Natural killer cell (primary cell): ENCODE measurements at regions not wholly inside any gene's neighbourhood (a gene's known extent, or its start where the extent isn't known, plus 50 kb on each side); places are given as distances from the start of the nearest gene placed in this dataset.
A peak's percentile ranks its signal among the peaks of the same experiment; 100 is the strongest.
"Not testable (repeated sequence)": the region's sequence is repeated elsewhere in the genome, so short reads cannot be mapped to it uniquely, and the experiment has no call there.

ENCODE experiments used
- ATAC-seq, 3 donors: fragments of 150-1000 bp in 2 of 3; fragments of 200-7000 bp in 1 of 3; cut with Tn5 transposase; 1 replicate in 1 of 3; 2 replicates in 2 of 3; pipeline ENCODE4 v1.10.0; 2021; ENCODE audit warnings: mild to moderate bottlenecking in 2 of 3, moderate library complexity in 2 of 3
- DNase-seq, 2 donors: peaks; one replicate each; pipeline versions ENCODE4 v3.0.0 to v3.0.0-alpha.2; 2013 to 2021; ENCODE audit warnings: mixed read lengths in 1 of 2
- H3K27ac ChIP-seq: one replicate; pipeline ENCODE4 v1.5.1; 2013; ENCODE audit warnings: mild to moderate bottlenecking, low read length
- H3K27me3 ChIP-seq: one replicate; pipeline ENCODE4 v1.6.1; 2013; ENCODE audit warnings: low read length; ENCODE audit not compliant: control insufficient read depth, insufficient read depth
- H3K36me3 ChIP-seq: one replicate; pipeline ENCODE4 v1.6.1; 2013; ENCODE audit warnings: low read length; ENCODE audit not compliant: control insufficient read depth, insufficient read depth
- H3K4me1 ChIP-seq: one replicate; pipeline ENCODE4 v1.6.1; 2013; ENCODE audit warnings: low read length; ENCODE audit not compliant: control insufficient read depth, insufficient read depth
- H3K4me3 ChIP-seq: one replicate; pipeline ENCODE4 v1.5.1; 2013; ENCODE audit warnings: low read length
- H3K9me3 ChIP-seq: one replicate; pipeline ENCODE4 v1.6.1; 2013; ENCODE audit warnings: low read length; ENCODE audit not compliant: control insufficient read depth, insufficient read depth
- H3K27ac Mint-ChIP-seq, 2 donors: one replicate each; pipeline ENCODE4 v1.8.0; 2022; ENCODE audit warnings: mild to moderate bottlenecking in 2 of 2, mixed read lengths in 2 of 2, moderate library complexity in 1 of 2
- H3K27me3 Mint-ChIP-seq, 2 donors: one replicate each; pipeline ENCODE4 v1.8.0; 2022; ENCODE audit warnings: low read depth in 2 of 2, mixed read lengths in 2 of 2
- H3K36me3 Mint-ChIP-seq: one replicate; pipeline ENCODE4 v1.8.0; 2022; ENCODE audit warnings: mixed read lengths
- H3K4me1 Mint-ChIP-seq, 2 donors: one replicate each; pipeline ENCODE4 v1.8.0; 2022; ENCODE audit warnings: mixed read lengths in 2 of 2
- H3K4me3 Mint-ChIP-seq: one replicate; pipeline ENCODE4 v1.8.0; 2022; ENCODE audit warnings: mild to moderate bottlenecking, moderate library complexity, mixed read lengths
- H3K9me3 Mint-ChIP-seq, 2 donors: one replicate each; pipeline ENCODE4 v1.8.0; 2022; ENCODE audit warnings: mixed read lengths in 2 of 2
- WGBS: methylation state at CpG from one replicate; pipeline ENCODE4 v1.1.7; 2013; ENCODE audit warnings: missing lambda C conversion rate; ENCODE audit not compliant: insufficient coverage; 5-methylcytosine and 5-hydroxymethylcytosine counted together
- intact Hi-C: fragments of 100-400 bp; cut with micrococcal nuclease; formaldehyde crosslinking; loops from one replicate; pipeline ENCODE4 v1.14.2; 2022
- TF ChIP-seq, protein P1 (sequence below): fragments of 200-600 bp; IDR thresholded peaks from one replicate; pipeline ENCODE4 v1.8.0; 2022; ENCODE audit warnings: antibody characterized with exemption

DNA sequence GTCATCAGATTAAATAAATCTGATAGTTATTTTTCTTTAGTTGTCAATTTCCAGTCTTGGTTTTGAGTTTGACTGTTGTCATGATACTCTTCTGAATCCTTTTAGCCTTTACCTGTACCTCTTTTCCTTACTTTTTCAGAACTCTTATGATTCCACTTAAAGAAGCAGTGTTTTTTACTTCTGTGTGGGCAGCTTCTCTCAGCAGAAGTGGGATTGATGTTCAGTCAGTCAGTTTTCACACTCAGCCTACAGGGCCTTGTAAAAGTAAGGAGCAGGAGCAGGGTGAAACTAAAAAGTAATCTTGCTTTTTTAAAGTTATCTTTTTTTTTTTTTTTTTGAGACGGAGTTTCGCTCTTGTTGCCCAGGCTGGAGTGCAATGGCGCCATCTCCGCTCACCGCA is 75.1 kb downstream of the HAUS1 start:
- DNase-seq (no peak), ATAC-seq (no peak)
- no peak overlapping the region for H3K27ac ChIP-seq
- Mint-ChIP-seq H3K4me1 (peaks cover 45 to 53% of the 10 kb centered on the region in 2 donors), H3K27me3 (no peaks in the 10 kb centered on the region), H3K27ac (no peak overlapping the region), H3K36me3 (no peaks in the 10 kb centered on the region), H3K4me3 (no peak overlapping the region), H3K9me3 (no peaks in the 10 kb centered on the region)
- H3K4me3 ChIP-seq, result no peak overlapping the region
- WGBS, result 94% methylated on average over 5 of the region's 5 CpGs
- peaks cover 26% of the 10 kb centered on the region for H3K4me1 ChIP-seq
- H3K9me3 ChIP-seq, result no peaks in the 10 kb centered on the region
- intact Hi-C loops, result loop anchor here (10.0 kb wide), 1 partner anchor 85 kb away; the partner anchor contains the start of gene ATP5F1A
- H3K36me3 ChIP-seq, result no peaks in the 10 kb centered on the region
- TF ChIP-seq, protein P1, sequence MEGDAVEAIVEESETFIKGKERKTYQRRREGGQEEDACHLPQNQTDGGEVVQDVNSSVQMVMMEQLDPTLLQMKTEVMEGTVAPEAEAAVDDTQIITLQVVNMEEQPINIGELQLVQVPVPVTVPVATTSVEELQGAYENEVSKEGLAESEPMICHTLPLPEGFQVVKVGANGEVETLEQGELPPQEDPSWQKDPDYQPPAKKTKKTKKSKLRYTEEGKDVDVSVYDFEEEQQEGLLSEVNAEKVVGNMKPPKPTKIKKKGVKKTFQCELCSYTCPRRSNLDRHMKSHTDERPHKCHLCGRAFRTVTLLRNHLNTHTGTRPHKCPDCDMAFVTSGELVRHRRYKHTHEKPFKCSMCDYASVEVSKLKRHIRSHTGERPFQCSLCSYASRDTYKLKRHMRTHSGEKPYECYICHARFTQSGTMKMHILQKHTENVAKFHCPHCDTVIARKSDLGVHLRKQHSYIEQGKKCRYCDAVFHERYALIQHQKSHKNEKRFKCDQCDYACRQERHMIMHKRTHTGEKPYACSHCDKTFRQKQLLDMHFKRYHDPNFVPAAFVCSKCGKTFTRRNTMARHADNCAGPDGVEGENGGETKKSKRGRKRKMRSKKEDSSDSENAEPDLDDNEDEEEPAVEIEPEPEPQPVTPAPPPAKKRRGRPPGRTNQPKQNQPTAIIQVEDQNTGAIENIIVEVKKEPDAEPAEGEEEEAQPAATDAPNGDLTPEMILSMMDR, result no peak
- no peaks in the 10 kb centered on the region for H3K27me3 ChIP-seq

DNA sequence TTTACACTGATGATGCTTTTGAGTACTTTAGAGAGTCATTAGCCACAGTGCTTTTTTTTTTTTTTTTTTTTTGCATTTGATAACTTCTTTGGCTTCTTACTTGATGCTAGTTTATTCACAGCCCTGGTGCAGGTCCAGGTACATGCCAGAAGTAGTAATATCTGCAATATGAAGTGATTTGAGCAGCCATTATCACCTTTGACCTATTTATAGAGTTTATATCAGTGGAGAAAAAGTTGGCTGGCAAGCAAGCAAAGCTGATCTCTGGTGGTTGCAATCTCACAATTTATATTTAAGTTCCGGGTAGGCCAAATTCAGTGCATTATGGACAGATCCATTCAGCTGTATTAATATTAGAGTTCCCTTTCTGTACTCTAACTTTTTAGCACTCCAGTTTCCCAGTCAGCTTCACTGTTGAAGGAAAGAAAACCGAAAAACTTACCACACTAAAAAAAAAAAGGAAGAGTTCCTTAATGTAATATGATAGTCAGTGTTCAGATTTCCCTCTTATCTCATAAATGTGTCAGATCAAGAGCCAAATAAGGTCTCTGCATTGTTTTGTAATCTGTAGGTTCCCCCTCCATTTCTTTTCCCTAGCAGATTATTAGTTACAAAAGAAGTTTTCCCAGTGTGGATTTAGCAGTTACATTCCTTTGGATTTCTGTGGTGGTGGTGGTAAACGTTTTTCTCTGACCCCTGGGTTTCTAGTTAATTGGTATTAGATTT is 78.6 kb downstream of the HAUS1 start:
- H3K4me3 Mint-ChIP-seq, result peak overlapping the region; percentile 22
- peaks cover 43 to 46% of the 10 kb centered on the region in 2 donors for H3K4me1 Mint-ChIP-seq
- peak overlapping the region; percentile 7 to 27 for H3K27ac Mint-ChIP-seq
- intact Hi-C loops, result no loop called here
- Histone ChIP-seq H3K27ac (no peak overlapping the region), H3K4me3 (no peak overlapping the region), H3K4me1 (peaks cover 7% of the 10 kb centered on the region), H3K36me3 (no peaks in the 10 kb centered on the region), H3K9me3 (no peaks in the 10 kb centered on the region), H3K27me3 (no peaks in the 10 kb centered on the region)
- ATAC-seq (no peak), DNase-seq (no peak)
- H3K9me3 Mint-ChIP-seq, result no peaks in the 10 kb centered on the region
- WGBS, result 75% methylated on average over 1 of the region's 3 CpGs
- H3K36me3 Mint-ChIP-seq, result no peaks in the 10 kb centered on the region
- TF ChIP-seq, protein P1, result no peak
- no peaks in the 10 kb centered on the region for H3K27me3 Mint-ChIP-seq

DNA sequence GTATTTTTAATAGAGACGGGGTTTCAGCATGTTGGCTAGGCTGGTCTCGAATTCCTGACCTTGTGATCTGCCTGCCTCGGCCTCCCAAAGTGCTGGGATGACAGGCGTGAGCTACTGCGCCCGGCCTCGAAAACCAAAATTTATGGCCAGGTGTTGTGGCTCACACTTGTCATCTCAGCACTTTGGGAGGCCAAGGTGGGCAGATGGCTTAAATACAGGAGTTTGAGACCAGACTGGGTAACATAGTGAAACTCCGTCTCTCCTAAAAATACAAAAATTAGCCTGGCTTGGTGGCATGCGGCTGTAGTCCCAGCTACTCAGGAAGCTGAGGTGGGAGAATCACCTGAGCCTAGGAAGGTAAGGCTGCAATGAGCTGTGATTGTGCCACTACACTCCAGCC is 80.1 kb downstream of the HAUS1 start:
- H3K4me1 Mint-ChIP-seq, result peaks cover 37 to 43% of the 10 kb centered on the region in 2 donors
- H3K9me3 ChIP-seq, H3K27ac ChIP-seq, H3K4me3 Mint-ChIP-seq, H3K4me3 ChIP-seq, H3K4me1 ChIP-seq, intact Hi-C loops, H3K36me3 Mint-ChIP-seq, H3K27me3 Mint-ChIP-seq, DNase-seq, ATAC-seq, H3K27me3 ChIP-seq, H3K9me3 Mint-ChIP-seq, H3K36me3 ChIP-seq: not testable (repeated sequence)
- H3K27ac Mint-ChIP-seq, result peak overlapping the region; percentile 16 to 26
- 85% methylated on average over 9 of the region's 9 CpGs for WGBS

DNA sequence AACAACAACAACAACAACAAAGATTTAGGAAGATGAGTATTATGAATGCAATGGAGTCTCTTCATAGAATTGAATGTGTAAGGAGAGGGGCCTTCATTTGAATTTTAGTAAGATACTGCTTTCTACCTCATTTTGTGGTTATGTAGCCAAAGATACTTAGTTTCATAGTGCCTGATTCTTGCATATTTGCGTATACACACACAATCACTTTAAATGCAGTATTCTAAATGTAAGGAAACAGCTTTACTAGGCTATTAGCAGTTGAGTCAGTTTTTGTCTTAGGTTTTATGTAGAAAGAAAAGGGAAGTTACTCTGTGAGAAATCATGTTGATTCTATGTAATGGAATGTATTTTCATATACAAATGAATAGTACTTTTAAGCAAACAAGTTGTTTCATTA is 80.5 kb downstream of the HAUS1 start:
- H3K9me3 ChIP-seq, result no peaks in the 10 kb centered on the region
- Mint-ChIP-seq H3K36me3 (no peaks in the 10 kb centered on the region), H3K4me1 (peaks cover 34 to 38% of the 10 kb centered on the region in 2 donors), H3K9me3 (no peaks in the 10 kb centered on the region), H3K27ac (peak overlapping the region; percentile 16 to 26), H3K27me3 (no peaks in the 10 kb centered on the region), H3K4me3 (no peak overlapping the region)
- no peak overlapping the region for H3K4me3 ChIP-seq
- DNase-seq, result no peak
- H3K27me3 ChIP-seq, result no peaks in the 10 kb centered on the region
- ATAC-seq, result no peak
- no CpG with 5 or more reads among the region's 1 CpG for WGBS
- H3K4me1 ChIP-seq, result peaks cover 3% of the 10 kb centered on the region
- no peaks in the 10 kb centered on the region for H3K36me3 ChIP-seq
- TF ChIP-seq, protein P1, result no peak
- intact Hi-C loops, result no loop called here
- no peak overlapping the region for H3K27ac ChIP-seq
